DND-41 (cell line): ENCODE measurements at regions not wholly inside any gene's neighbourhood (a gene's known extent, or its start where the extent isn't known, plus 50 kb on each side); places are given as distances from the start of the nearest gene placed in this dataset.
"Not testable (repeated sequence)": the region's sequence is repeated elsewhere in the genome, so short reads cannot be mapped to it uniquely, and the experiment has no call there.

Source experiments
- ATAC-seq: fragments of 200-7000 bp; cut with Tn5 transposase; 3 replicates; pipeline ENCODE4 v1.9.1; 2021; ENCODE audit warnings: low read depth; ENCODE audit not compliant: insufficient read depth
- DNase-seq: peaks from one replicate; pipeline ENCODE4 v3.0.0-alpha.2; 2020
- H2AFZ ChIP-seq: 2 replicates; pipeline ENCODE4 v1.6.0; 2012; ENCODE audit warnings: low read depth, low read length
- H3K27ac ChIP-seq: 2 replicates; pipeline ENCODE4 v1.5.1; 2012; ENCODE audit warnings: low read length, inconsistent platforms
- H3K27me3 ChIP-seq: fragments of 200-600 bp; sonication (generic); 2 replicates; pipeline ENCODE4 v1.6.0; 2012; ENCODE audit warnings: low read length, mild to moderate bottlenecking, inconsistent platforms; ENCODE audit not compliant: insufficient read depth, poor library complexity
- H3K36me3 ChIP-seq: 2 replicates; pipeline ENCODE4 v1.5.1; 2012; ENCODE audit warnings: low read length, inconsistent platforms; ENCODE audit not compliant: insufficient read depth
- H3K4me1 ChIP-seq: 2 replicates; pipeline ENCODE4 v1.5.1; 2012; ENCODE audit warnings: mild to moderate bottlenecking, low read length; ENCODE audit not compliant: insufficient read depth
- H3K4me2 ChIP-seq: 2 replicates; pipeline ENCODE4 v1.6.0; 2012; ENCODE audit warnings: mild to moderate bottlenecking, moderate library complexity, low read length, inconsistent platforms; ENCODE audit not compliant: insufficient read depth
- H3K4me3 ChIP-seq, 2 experiments: fragments of 200-600 bp in 1 of 2; shearing (Covaris generic) in 1 of 2; 2 replicates each; pipeline ENCODE4 v1.5.1; 2012 to 2016; ENCODE audit warnings: inconsistent platforms in 2 of 2, low read length in 2 of 2, mild to moderate bottlenecking in 2 of 2, low read depth in 1 of 2, moderate library complexity in 1 of 2
- H3K79me2 ChIP-seq: 2 replicates; pipeline ENCODE4 v1.6.0; 2012; ENCODE audit warnings: low read length, inconsistent platforms; ENCODE audit not compliant: insufficient read depth
- H3K9ac ChIP-seq: 2 replicates; pipeline ENCODE4 v1.6.0; 2012; ENCODE audit warnings: low read depth, mild to moderate bottlenecking, inconsistent platforms, low read length, moderate library complexity
- H3K9me3 ChIP-seq: 2 replicates; pipeline ENCODE4 v1.5.1; 2012; ENCODE audit warnings: low read length, moderate library complexity, mild to moderate bottlenecking, inconsistent platforms; ENCODE audit not compliant: insufficient read depth, severe bottlenecking
- H4K20me1 ChIP-seq: 2 replicates; pipeline ENCODE4 v1.6.0; 2012; ENCODE audit warnings: low read length; ENCODE audit not compliant: insufficient read depth
- CTCF ChIP-seq: IDR thresholded peaks from 2 replicates; pipeline ENCODE4 v1.5.1; 2012; ENCODE audit warnings: borderline replicate concordance, low read length, moderate library complexity, mild to moderate bottlenecking; ENCODE audit not compliant: poor library complexity, severe bottlenecking; ENCODE audit errors: extremely low read depth
- EZH2 ChIP-seq: IDR thresholded peaks from 3 replicates; pipeline ENCODE4 v1.6.1; 2012; ENCODE audit warnings: borderline replicate concordance, low read depth, mild to moderate bottlenecking, moderate library complexity, low read length, inconsistent platforms; ENCODE audit not compliant: severe bottlenecking

- Histone ChIP-seq H3K79me2 (no peaks in the 10 kb centered on the region), H3K4me1 (no peaks in the 10 kb centered on the region), H2AFZ (no peak overlapping the region), H3K9me3 (no peaks in the 10 kb centered on the region), H4K20me1 (no peaks in the 10 kb centered on the region), H3K36me3 (no peaks in the 10 kb centered on the region), H3K27me3 (no peaks in the 10 kb centered on the region), H3K27ac (no peak overlapping the region), H3K4me3 (no peak overlapping the region), H3K4me2 (no peak overlapping the region), H3K9ac (no peak overlapping the region)
- no peak for DNase-seq
- TF ChIP-seq EZH2 (no peak), CTCF (no peak)
- ATAC-seq = no peak
These were observed 256.6 kb upstream of the PTBP2 start for GRCh38 chr1:96464991-96465390.

GRCh38 chr1:96465441-96465840 is 256.1 kb upstream of the PTBP2 start:
- Histone ChIP-seq H3K27me3 (no peaks in the 10 kb centered on the region), H3K4me3 (no peak overlapping the region), H3K27ac (no peak overlapping the region), H3K9me3 (no peaks in the 10 kb centered on the region), H3K9ac (no peak overlapping the region), H3K36me3 (no peaks in the 10 kb centered on the region), H2AFZ (no peak overlapping the region), H3K4me2 (no peak overlapping the region), H4K20me1 (no peaks in the 10 kb centered on the region), H3K79me2 (no peaks in the 10 kb centered on the region), H3K4me1 (no peaks in the 10 kb centered on the region)
- DNase-seq = no peak
- no peak for ATAC-seq
- TF ChIP-seq EZH2 (no peak), CTCF (no peak)

GRCh38 chr1:96466842-96467241 is 254.7 kb upstream of the PTBP2 start:
- Histone ChIP-seq H3K4me2 (no peak overlapping the region), H3K9me3 (no peaks in the 10 kb centered on the region), H3K9ac (no peak overlapping the region), H4K20me1 (no peaks in the 10 kb centered on the region), H2AFZ (no peak overlapping the region), H3K79me2 (no peaks in the 10 kb centered on the region), H3K27ac (no peak overlapping the region), H3K27me3 (no peaks in the 10 kb centered on the region), H3K4me3 (no peak overlapping the region), H3K36me3 (no peaks in the 10 kb centered on the region), H3K4me1 (no peaks in the 10 kb centered on the region)
- DNase-seq = no peak
- no peak for ATAC-seq
- no peak for TF ChIP-seq CTCF
- no peak for TF ChIP-seq EZH2

- not testable (repeated sequence) for DNase-seq, H3K4me1 ChIP-seq, H2AFZ ChIP-seq, H3K27ac ChIP-seq, H3K9me3 ChIP-seq, H3K4me2 ChIP-seq, H3K79me2 ChIP-seq, H3K4me3 ChIP-seq, H4K20me1 ChIP-seq, H3K36me3 ChIP-seq, H3K27me3 ChIP-seq, H3K9ac ChIP-seq, ATAC-seq
These were observed 251.9 kb upstream of the PTBP2 start for GRCh38 chr1:96469726-96470125.
